ENCODE measurements at regions not wholly inside any gene's neighbourhood (a gene's known extent, or its start where the extent isn't known, plus 50 kb on each side); places are given as distances from the start of the nearest gene placed in this dataset.

DNA sequence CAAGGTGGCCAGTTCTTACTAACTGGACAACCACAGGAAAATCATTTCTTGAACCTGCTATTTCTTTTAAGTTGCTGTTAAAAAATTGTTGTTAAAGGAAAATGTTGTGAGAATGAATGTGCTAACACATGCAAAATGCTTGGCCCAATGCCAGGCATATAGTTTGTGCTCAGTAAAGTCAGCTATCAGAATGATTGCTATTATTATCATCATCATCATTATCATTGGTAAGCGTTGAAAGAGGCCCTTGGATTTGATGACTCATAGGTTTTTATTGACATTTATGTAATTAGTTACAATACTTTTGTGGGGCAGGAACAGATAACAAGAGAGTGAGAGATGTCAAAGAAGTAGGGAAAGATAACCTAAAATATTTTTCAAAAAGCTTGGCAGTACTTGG lies 394.2 kb upstream of the ZEB2 start:
- DNase-seq, result no peak
- Histone ChIP-seq H3K9ac (ENCODE audit: extremely low read depth, insufficient read length, low read length) (no peak overlapping the region), H4K20me1 (ENCODE audit: control insufficient read depth, insufficient read depth, insufficient read length) (no peaks in the 10 kb centered on the region), H2BK15ac (ENCODE audit: low read depth, low read length) (no peak overlapping the region), H2BK120ac (ENCODE audit: low read depth, low read length, poor library complexity, severe bottlenecking) (no peak overlapping the region), H3K23ac (ENCODE audit: insufficient read length, low read depth, low read length) (no peak overlapping the region), H2BK12ac (ENCODE audit: insufficient read length, low read depth, low read length) (no peak overlapping the region), H3K4me1 (ENCODE audit: insufficient read depth, low read length) (no peaks in the 10 kb centered on the region), H3K56ac (ENCODE audit: insufficient read length, low read depth, low read length) (no peak overlapping the region), H3K4me2 (ENCODE audit: insufficient read depth, insufficient read length, low read length) (no peak overlapping the region), H2AFZ (ENCODE audit: low read length) (no peak overlapping the region), H2AK5ac (ENCODE audit: insufficient read length, low read length) (no peak overlapping the region), H3K79me1 (ENCODE audit: insufficient read depth, low read depth, low read length, poor library complexity, severe bottlenecking) (no peaks in the 10 kb centered on the region), H4K8ac (replicated peaks; ENCODE audit: insufficient read length, low read depth, low read length) (no peak overlapping the region), H4K5ac (ENCODE audit: insufficient read length, low read depth, low read length) (no peak overlapping the region), H3K9me3 (ENCODE audit: control insufficient read depth, low read depth, low read length) (no peaks in the 10 kb centered on the region), H3K79me2 (ENCODE audit: insufficient read depth, low read length) (no peaks in the 10 kb centered on the region), H3K14ac (ENCODE audit: insufficient read depth, low read length) (no peak overlapping the region), H2BK20ac (ENCODE audit: low read depth, low read length, poor library complexity, severe bottlenecking) (no peak overlapping the region), H3T11ph (ENCODE audit: low read length) (no peak overlapping the region), H3K27me3 (ENCODE audit: insufficient read depth, low read length) (no peaks in the 10 kb centered on the region), H3K23me2 (ENCODE audit: insufficient read length, low read depth, low read length, poor library complexity, severe bottlenecking) (no peaks in the 10 kb centered on the region), H3K4ac (ENCODE audit: low read depth, low read length) (no peak overlapping the region), H4K91ac (ENCODE audit: insufficient read length, low read depth, low read length) (no peak overlapping the region), H3K18ac (ENCODE audit: insufficient read length, low read depth, low read length) (no peak overlapping the region), H3K27ac (ENCODE audit: insufficient read length, low read depth, low read length) (no peak overlapping the region), H2BK5ac (ENCODE audit: insufficient read length, low read length) (no peak overlapping the region)
- TF ChIP-seq, protein P1, sequence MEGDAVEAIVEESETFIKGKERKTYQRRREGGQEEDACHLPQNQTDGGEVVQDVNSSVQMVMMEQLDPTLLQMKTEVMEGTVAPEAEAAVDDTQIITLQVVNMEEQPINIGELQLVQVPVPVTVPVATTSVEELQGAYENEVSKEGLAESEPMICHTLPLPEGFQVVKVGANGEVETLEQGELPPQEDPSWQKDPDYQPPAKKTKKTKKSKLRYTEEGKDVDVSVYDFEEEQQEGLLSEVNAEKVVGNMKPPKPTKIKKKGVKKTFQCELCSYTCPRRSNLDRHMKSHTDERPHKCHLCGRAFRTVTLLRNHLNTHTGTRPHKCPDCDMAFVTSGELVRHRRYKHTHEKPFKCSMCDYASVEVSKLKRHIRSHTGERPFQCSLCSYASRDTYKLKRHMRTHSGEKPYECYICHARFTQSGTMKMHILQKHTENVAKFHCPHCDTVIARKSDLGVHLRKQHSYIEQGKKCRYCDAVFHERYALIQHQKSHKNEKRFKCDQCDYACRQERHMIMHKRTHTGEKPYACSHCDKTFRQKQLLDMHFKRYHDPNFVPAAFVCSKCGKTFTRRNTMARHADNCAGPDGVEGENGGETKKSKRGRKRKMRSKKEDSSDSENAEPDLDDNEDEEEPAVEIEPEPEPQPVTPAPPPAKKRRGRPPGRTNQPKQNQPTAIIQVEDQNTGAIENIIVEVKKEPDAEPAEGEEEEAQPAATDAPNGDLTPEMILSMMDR (conservative IDR thresholded peaks at IDR 0.05), result no peak
- Mint-ChIP-seq H3K4me1 (no peaks in the 10 kb centered on the region), H3K9me3 (peaks cover 0 to 7% of the 10 kb centered on the region in 2 experiments; a peak in 1 of 5 replicates), H3K27ac (no peak overlapping the region), H3K27me3 (ENCODE audit: low read depth) (no peaks in the 10 kb centered on the region), H3K4me3 (no peak overlapping the region), H3K36me3 (ENCODE audit: insufficient read depth in 1 of 3, low read depth in 3 of 3) (peaks cover 0 to under 1% (median 0%) of the 10 kb centered on the region in 3 experiments; a peak in 2 of 7 replicates)
- WGBS (ENCODE audit: extremely low coverage, insufficient read length, low lambda C conversion rate), result no CpG with 5 or more reads among the region's 1 CpG
